Esophagus squamous epithelium (tissue), 5 donors: ENCODE measurements at regions not wholly inside any gene's neighbourhood (a gene's known extent, or its start where the extent isn't known, plus 50 kb on each side); places are given as distances from the start of the nearest gene placed in this dataset.
"Not testable (repeated sequence)": the region's sequence is repeated elsewhere in the genome, so short reads cannot be mapped to it uniquely, and the experiment has no call there.

Experiments used
- DNase-seq: peaks from one replicate; lab custom pipeline; 2025; lab: John Stamatoyannopoulos, UW
- H3K27ac ChIP-seq, 4 donors: fragments of 200-600 bp; sonication (generic); one replicate each; pipeline ENCODE4 v1.5.1; 2016 to 2019; ENCODE audit warnings: mild to moderate bottlenecking in 1 of 4
- H3K27me3 ChIP-seq, 4 donors: fragments of 200-600 bp; sonication (generic); 1 replicate in 3 of 4; 2 replicates in 1 of 4; pipeline versions ENCODE4 v1.5.1 to v1.6.0; 2017 to 2021; ENCODE audit warnings: antibody characterized with exemption in 1 of 4
- H3K36me3 ChIP-seq, 3 donors: fragments of 200-600 bp; sonication (generic); one replicate each; pipeline ENCODE4 v1.5.1; 2016 to 2019
- H3K4me1 ChIP-seq, 3 donors: fragments of 200-600 bp; sonication (generic); one replicate each; pipeline ENCODE4 v1.5.1; 2017 to 2019
- H3K4me3 ChIP-seq, 4 donors: fragments of 200-600 bp; sonication (generic); 1 replicate in 3 of 4; 2 replicates in 1 of 4; pipeline ENCODE4 v1.5.1; 2016 to 2019; ENCODE audit warnings: mild to moderate bottlenecking in 2 of 4, moderate library complexity in 1 of 4
- H3K9me3 ChIP-seq, 3 donors: fragments of 200-600 bp; sonication (generic); one replicate each; pipeline ENCODE4 v1.5.1; 2016 to 2019
- POLR2A ChIP-seq, 4 donors: fragments of 450-650 bp; IDR thresholded peaks; one replicate each; pipeline ENCODE4 v1.6.1; 2017; ENCODE audit warnings: antibody characterized with exemption in 4 of 4, mild to moderate bottlenecking in 4 of 4, moderate library complexity in 3 of 4
- WGBS, 2 donors: methylation state at CpG; one replicate each; pipeline ENCODE4 v1.1.5; 2018; 5-methylcytosine and 5-hydroxymethylcytosine counted together
- intact Hi-C: fragments of 100-400 bp; cut with DNase I; formaldehyde crosslinking; loops from one replicate; pipeline ENCODE4 v1.15.0; 2022
- TF ChIP-seq, protein P1 (sequence below), 6 experiments: fragments of 450-650 bp in 4 of 6; fragments of 200-600 bp in 2 of 6; sonication (generic) in 2 of 6; IDR thresholded peaks; one replicate each; pipeline ENCODE4 v1.5.1; 2016 to 2019; ENCODE audit warnings: antibody characterized with exemption in 6 of 6, mild to moderate bottlenecking in 4 of 6, moderate library complexity in 4 of 6
- donor health status: DM: yes; HTN: yes; CAD: no.

DNA sequence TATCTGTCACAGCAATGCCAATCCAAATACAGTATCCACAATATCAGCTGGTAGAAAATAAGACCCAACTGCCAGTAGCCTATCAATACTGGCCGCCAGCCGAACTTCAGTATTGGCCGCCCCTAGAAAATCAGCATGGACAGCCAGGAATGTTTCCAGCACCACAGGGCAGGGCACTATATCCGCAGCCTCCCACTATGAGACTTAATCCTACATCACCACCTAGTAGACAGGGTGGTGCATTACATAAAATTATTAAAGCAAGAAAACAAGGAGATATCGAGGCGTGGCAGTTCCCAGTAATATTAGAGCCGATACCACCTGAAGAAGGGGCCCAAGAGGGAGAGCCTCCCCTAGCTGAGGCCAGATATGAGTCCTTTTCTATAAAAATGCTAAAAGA is 111.3 kb downstream of the ZNF486 start:
- TF ChIP-seq POLR2A (IDR thresholded peaks at IDR 0.05) = no peak
- TF ChIP-seq, protein P1, sequence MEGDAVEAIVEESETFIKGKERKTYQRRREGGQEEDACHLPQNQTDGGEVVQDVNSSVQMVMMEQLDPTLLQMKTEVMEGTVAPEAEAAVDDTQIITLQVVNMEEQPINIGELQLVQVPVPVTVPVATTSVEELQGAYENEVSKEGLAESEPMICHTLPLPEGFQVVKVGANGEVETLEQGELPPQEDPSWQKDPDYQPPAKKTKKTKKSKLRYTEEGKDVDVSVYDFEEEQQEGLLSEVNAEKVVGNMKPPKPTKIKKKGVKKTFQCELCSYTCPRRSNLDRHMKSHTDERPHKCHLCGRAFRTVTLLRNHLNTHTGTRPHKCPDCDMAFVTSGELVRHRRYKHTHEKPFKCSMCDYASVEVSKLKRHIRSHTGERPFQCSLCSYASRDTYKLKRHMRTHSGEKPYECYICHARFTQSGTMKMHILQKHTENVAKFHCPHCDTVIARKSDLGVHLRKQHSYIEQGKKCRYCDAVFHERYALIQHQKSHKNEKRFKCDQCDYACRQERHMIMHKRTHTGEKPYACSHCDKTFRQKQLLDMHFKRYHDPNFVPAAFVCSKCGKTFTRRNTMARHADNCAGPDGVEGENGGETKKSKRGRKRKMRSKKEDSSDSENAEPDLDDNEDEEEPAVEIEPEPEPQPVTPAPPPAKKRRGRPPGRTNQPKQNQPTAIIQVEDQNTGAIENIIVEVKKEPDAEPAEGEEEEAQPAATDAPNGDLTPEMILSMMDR (IDR thresholded peaks at IDR 0.05) = peak in 5 of 6 experiments; percentile 30 to 79 (median 42)
- H3K4me1 ChIP-seq = no peaks in the 10 kb centered on the region
- no peak overlapping the region for H3K4me3 ChIP-seq
- H3K9me3 ChIP-seq = peaks cover 0 to 13% (median 0%) of the 10 kb centered on the region in 3 donors
- H3K27ac ChIP-seq = no peak overlapping the region
- H3K36me3 ChIP-seq = no peaks in the 10 kb centered on the region
- WGBS, 2 donors = 21 to 30% methylated on average over 7 of the region's 7 CpGs
- DNase-seq = no peak
- intact Hi-C loops = loop anchor here (10.0 kb wide), 1 partner anchor 734 kb away; no protein-coding TSS in a partner anchor
- no peaks in the 10 kb centered on the region for H3K27me3 ChIP-seq

DNA sequence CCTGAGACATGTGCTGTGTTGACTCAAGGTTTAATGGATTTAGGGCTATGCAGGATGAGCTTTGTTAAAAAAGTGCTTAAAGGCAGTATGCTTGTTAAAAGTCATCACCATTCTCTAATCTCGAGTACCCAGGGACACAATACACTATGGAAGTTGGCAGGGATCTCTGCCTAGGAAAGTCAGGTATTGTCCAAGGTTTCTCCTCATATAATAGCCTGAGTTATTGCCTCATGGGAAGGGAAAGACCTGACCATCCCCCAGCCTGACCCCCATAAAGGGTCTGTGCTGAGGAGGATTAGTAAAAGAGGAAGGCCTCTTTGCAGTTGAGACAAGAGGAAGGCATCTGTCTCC is 109.7 kb downstream of the ZNF486 start:
- H3K36me3 ChIP-seq, H3K27me3 ChIP-seq, H3K4me1 ChIP-seq, DNase-seq, H3K27ac ChIP-seq, H3K4me3 ChIP-seq: not testable (repeated sequence)
- intact Hi-C loops = loop anchor here (10.0 kb wide), 1 partner anchor 732 kb away; no protein-coding TSS in a partner anchor
- H3K9me3 ChIP-seq = peaks cover 0 to 21% (median 0%) of the 10 kb centered on the region in 3 donors
- WGBS, 2 donors = 25 to 63% methylated on average over 1 of the region's 1 CpG

DNA sequence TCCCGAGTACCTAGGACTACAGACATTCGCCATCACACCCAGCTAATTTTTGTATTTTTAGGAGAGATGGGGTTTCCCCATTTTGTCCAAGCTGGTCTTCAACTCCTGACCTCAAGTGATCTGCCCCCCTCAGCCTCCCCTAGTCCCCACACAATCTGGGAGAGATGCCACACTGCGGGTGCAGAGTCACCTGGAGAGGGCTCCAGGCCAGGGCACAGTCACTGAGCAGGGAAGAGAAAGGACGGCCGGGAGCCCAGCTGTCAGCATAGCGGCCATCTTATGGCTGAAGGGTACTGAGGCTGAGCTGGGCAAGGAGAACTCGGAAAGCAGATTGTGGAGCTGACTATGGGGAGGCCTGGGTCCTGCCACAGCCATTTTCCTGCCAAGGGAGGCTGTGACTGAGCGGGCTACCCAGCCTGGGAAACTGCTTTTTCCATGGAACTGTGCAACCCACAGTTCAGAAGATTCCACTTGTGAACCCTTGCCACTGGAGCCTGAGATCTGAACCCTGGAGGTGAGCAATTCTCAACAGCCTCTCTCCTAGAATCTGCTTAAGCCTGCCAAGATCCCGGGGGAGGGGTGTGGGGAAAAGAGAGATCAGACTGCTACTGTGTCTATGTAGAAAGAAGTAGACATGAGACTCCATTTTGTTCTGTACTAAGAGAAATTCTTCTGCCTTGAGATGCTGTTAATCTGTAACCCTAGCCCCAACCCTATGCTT is 109.2 kb downstream of the ZNF486 start:
- Histone ChIP-seq H3K4me3 (no peak overlapping the region), H3K9me3 (peaks cover 0 to 21% (median 0%) of the 10 kb centered on the region in 3 donors), H3K27ac (no peak overlapping the region), H3K4me1 (no peaks in the 10 kb centered on the region), H3K27me3 (no peaks in the 10 kb centered on the region), H3K36me3 (no peaks in the 10 kb centered on the region)
- TF ChIP-seq, protein P1 (IDR thresholded peaks at IDR 0.05) = no peak
- no peak for TF ChIP-seq POLR2A (IDR thresholded peaks at IDR 0.05)
- no peak for DNase-seq
- WGBS, 2 donors = 56 to 72% methylated on average over 4 to 7 of the region's 9 CpGs
- intact Hi-C loops = loop anchor here (10.0 kb wide), 1 partner anchor 731 kb away; no protein-coding TSS in a partner anchor

DNA sequence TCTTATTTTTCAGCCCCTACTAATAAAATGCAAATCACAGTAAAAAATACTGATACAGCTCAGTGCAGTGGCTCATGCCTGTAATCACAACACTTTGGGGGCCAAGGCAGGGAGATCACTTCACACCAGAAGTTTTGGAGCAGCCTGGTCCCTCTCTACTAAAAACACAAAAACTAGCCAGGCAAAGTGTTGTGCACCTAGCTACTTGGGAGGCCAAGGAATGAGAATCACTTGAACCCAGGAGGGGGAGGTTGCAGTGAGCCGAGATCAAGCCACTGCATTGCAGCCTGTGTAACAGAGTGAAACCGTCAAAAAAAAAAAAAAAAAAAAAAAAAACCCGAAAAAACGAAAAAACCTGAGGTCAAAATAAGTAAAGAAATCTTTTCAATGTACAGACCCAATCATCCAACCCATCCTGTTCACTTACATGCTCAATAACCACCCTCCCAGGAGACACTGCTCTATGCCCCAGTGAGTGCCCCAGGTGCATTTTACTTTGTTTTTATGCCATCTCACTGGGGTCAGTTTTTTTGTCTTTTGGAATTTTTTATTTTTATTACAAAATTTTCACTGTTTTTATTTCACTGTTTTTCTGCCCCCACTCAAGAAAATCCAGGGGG is 107.0 kb downstream of the ZNF486 start:
- Histone ChIP-seq H3K4me1 (no peaks in the 10 kb centered on the region), H3K27me3 (no peaks in the 10 kb centered on the region), H3K27ac (no peak overlapping the region), H3K9me3 (peaks cover 0 to 21% (median 0%) of the 10 kb centered on the region in 3 donors), H3K36me3 (no peaks in the 10 kb centered on the region), H3K4me3 (no peak overlapping the region)
- DNase-seq = no peak
- TF ChIP-seq, protein P1 (IDR thresholded peaks at IDR 0.05) = no peak
- no peak for TF ChIP-seq POLR2A (IDR thresholded peaks at IDR 0.05)
- intact Hi-C loops = loop anchor here (10.0 kb wide), 1 partner anchor 729 kb away; no protein-coding TSS in a partner anchor
- WGBS, 2 donors = 56 to 66% methylated on average over 3 to 4 of the region's 4 CpGs

DNA sequence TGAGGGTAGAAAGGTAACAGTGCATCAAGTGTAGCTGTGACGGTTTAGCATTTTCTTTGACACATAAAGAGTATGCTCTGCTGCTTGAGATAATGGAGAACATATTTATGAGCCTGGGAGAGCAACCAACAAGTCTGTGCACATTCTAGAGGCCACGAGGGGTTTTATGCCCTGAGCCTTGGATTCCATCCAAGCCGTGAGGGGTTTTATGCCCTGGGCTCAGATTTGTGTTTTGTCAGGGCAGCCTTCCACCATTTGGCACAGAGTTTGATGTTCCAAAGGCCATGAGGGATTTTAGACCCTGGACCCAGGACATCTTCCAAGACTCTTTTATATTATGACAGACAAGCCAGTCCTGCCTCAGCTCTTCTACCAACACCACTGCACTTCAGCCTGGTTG is 106.4 kb downstream of the ZNF486 start:
- Histone ChIP-seq H3K27ac (no peak overlapping the region), H3K36me3 (no peaks in the 10 kb centered on the region), H3K27me3 (no peaks in the 10 kb centered on the region), H3K4me1 (no peaks in the 10 kb centered on the region), H3K4me3 (no peak overlapping the region), H3K9me3 (peaks cover 0 to 21% (median 0%) of the 10 kb centered on the region in 3 donors)
- 31 to 32% methylated on average over 3 of the region's 3 CpGs for WGBS, 2 donors
- intact Hi-C loops = loop anchor here (10.0 kb wide), 1 partner anchor 729 kb away; no protein-coding TSS in a partner anchor
- TF ChIP-seq POLR2A (IDR thresholded peaks at IDR 0.05) = no peak
- TF ChIP-seq, protein P1 (IDR thresholded peaks at IDR 0.05) = no peak
- DNase-seq = no peak

DNA sequence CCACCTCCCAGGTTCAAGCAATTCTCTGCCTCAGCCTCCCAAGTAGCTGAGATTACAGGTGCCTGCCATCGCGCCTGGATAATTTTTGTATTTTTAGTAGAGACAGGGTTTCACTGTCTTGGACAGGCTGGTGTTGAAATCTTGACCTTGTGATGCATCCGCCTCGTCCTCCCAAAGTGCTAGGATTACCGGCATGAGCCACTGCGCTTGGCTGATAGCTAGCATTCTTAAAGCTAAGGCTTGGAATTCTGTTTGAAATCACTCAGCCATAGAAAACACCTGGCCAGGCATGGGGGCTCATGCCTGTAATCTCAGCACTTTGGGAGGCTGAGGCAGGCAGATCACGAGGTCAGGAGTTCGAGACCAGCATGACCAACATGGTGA is 105.6 kb downstream of the ZNF486 start:
- 78 to 82% methylated on average over 7 to 8 of the region's 8 CpGs for WGBS, 2 donors
- H3K4me3 ChIP-seq, H3K36me3 ChIP-seq, H3K27ac ChIP-seq, DNase-seq, H3K27me3 ChIP-seq, H3K4me1 ChIP-seq: not testable (repeated sequence)
- peaks cover 0 to 21% (median 0%) of the 10 kb centered on the region in 3 donors for H3K9me3 ChIP-seq
- intact Hi-C loops = loop anchor here (10.0 kb wide), 1 partner anchor 728 kb away; no protein-coding TSS in a partner anchor

DNA sequence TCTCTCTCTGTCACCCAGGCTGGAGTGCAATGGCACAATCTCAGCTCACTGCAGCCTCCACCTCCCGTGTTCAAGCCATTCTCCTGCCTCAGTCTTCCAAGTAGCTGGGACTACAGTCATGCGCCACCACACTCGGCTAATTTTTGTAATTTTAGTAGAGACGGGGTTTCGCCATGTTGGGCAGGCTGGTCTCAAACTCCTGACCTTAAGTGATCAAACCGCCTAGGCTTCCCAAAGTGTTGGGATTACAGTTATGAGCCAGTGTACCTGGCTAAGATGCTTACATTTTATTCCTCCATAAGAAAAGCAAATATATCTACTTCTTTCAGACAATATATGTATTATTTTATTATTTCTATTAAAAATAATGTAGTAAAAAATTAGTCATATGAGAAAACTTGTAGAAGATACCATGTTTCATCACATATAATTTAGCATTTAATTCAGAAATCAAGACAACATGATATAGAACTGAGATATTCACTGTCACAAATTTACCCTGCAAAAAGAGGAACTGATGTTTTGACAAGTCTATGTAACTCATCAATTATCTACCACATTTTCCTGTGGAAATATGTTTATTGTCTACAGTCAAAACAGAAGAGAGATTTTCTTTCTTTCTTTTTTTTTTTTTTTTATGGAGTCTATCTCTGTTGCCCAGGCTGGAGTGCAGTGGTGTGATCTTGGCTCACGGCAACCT is 105.1 kb downstream of the ZNF486 start:
- not testable (repeated sequence) for H3K27ac ChIP-seq, H3K27me3 ChIP-seq, H3K4me3 ChIP-seq, DNase-seq, H3K4me1 ChIP-seq, H3K36me3 ChIP-seq
- 73 to 78% methylated on average over 7 of the region's 7 CpGs for WGBS, 2 donors
- peaks cover 0 to 21% (median 0%) of the 10 kb centered on the region in 3 donors for H3K9me3 ChIP-seq
- intact Hi-C loops = loop anchor here (10.0 kb wide), 1 partner anchor 727 kb away; no protein-coding TSS in a partner anchor
